H9 (cell line): ENCODE measurements at regions not wholly inside any gene's neighbourhood (a gene's known extent, or its start where the extent isn't known, plus 50 kb on each side); places are given as distances from the start of the nearest gene placed in this dataset.

ENCODE experiments used
- DNase-seq: peaks from one replicate; pipeline ENCODE4 v3.0.0-alpha.2; 2017
- H2AFZ ChIP-seq: one replicate; pipeline ENCODE4 v1.6.1; 2013; ENCODE audit warnings: mild to moderate bottlenecking, low read length, control low read depth, moderate library complexity
- H2AK5ac ChIP-seq: 2 replicates; pipeline ENCODE4 v1.6.1; 2013; ENCODE audit warnings: low read length, control low read depth, mixed read lengths; ENCODE audit not compliant: insufficient read length
- H2BK120ac ChIP-seq: one replicate; pipeline ENCODE4 v1.6.1; 2013; ENCODE audit warnings: low read depth, mild to moderate bottlenecking, low read length, control low read depth, inconsistent platforms; ENCODE audit not compliant: poor library complexity, severe bottlenecking
- H2BK12ac ChIP-seq: 2 replicates; pipeline ENCODE4 v1.6.1; 2013; ENCODE audit warnings: low read length, control low read depth, mixed read lengths, low read depth; ENCODE audit not compliant: insufficient read length
- H2BK15ac ChIP-seq: 2 replicates; pipeline ENCODE4 v1.6.1; 2013; ENCODE audit warnings: low read depth, low read length, control low read depth
- H2BK20ac ChIP-seq: one replicate; pipeline ENCODE4 v1.6.1; 2013; ENCODE audit warnings: low read depth, mild to moderate bottlenecking, low read length, control low read depth, inconsistent platforms; ENCODE audit not compliant: poor library complexity, severe bottlenecking
- H2BK5ac ChIP-seq: 2 replicates; pipeline ENCODE4 v1.6.1; 2013; ENCODE audit warnings: low read length, control low read depth, mixed read lengths; ENCODE audit not compliant: insufficient read length
- H3K14ac ChIP-seq: 2 replicates; pipeline ENCODE4 v1.6.1; 2013; ENCODE audit warnings: low read length, control low read depth; ENCODE audit not compliant: insufficient read depth
- H3K18ac ChIP-seq: 2 replicates; pipeline ENCODE4 v1.6.1; 2013; ENCODE audit warnings: low read depth, mild to moderate bottlenecking, mixed read lengths, low read length, control low read depth; ENCODE audit not compliant: insufficient read length
- H3K23ac ChIP-seq: 2 replicates; pipeline ENCODE4 v1.6.1; 2013; ENCODE audit warnings: low read length, control low read depth, mixed read lengths, low read depth; ENCODE audit not compliant: insufficient read length
- H3K23me2 ChIP-seq: 2 replicates; pipeline ENCODE4 v1.6.1; 2013; ENCODE audit warnings: low read depth, mild to moderate bottlenecking, mixed read lengths, low read length, control low read depth; ENCODE audit not compliant: insufficient read length, poor library complexity, severe bottlenecking
- H3K27ac ChIP-seq: 2 replicates; pipeline ENCODE4 v1.5.1; 2013; ENCODE audit warnings: low read length, control low read depth, mixed read lengths, low read depth; ENCODE audit not compliant: insufficient read length
- H3K27me3 ChIP-seq: 2 replicates; pipeline ENCODE4 v1.6.1; 2013; ENCODE audit warnings: low read length, control low read depth, inconsistent platforms; ENCODE audit not compliant: insufficient read depth
- H3K4ac ChIP-seq: 2 replicates; pipeline ENCODE4 v1.6.1; 2013; ENCODE audit warnings: low read depth, mild to moderate bottlenecking, control low read depth, inconsistent platforms, low read length, moderate library complexity
- H3K4me1 ChIP-seq: 2 replicates; pipeline ENCODE4 v1.6.1; 2013; ENCODE audit warnings: low read length, control low read depth, inconsistent platforms; ENCODE audit not compliant: insufficient read depth
- H3K4me2 ChIP-seq: 2 replicates; pipeline ENCODE4 v1.6.1; 2013; ENCODE audit warnings: low read length, control low read depth, mixed read lengths; ENCODE audit not compliant: insufficient read length, insufficient read depth
- H3K56ac ChIP-seq: 2 replicates; pipeline ENCODE4 v1.6.1; 2013; ENCODE audit warnings: low read depth, mild to moderate bottlenecking, mixed read lengths, low read length, control low read depth; ENCODE audit not compliant: insufficient read length
- H3K79me1 ChIP-seq: 2 replicates; pipeline ENCODE4 v1.6.1; 2013; ENCODE audit warnings: low read depth, mild to moderate bottlenecking, moderate library complexity, low read length, control low read depth, inconsistent platforms; ENCODE audit not compliant: insufficient read depth, poor library complexity, severe bottlenecking
- H3K79me2 ChIP-seq: 2 replicates; pipeline ENCODE4 v1.6.1; 2013; ENCODE audit warnings: low read length, control low read depth, inconsistent platforms; ENCODE audit not compliant: insufficient read depth
- H3K9ac ChIP-seq: 2 replicates; pipeline ENCODE4 v1.6.1; 2013; ENCODE audit warnings: low read length, control low read depth, mixed read lengths; ENCODE audit not compliant: insufficient read length; ENCODE audit errors: extremely low read depth
- H3K9me3 ChIP-seq: one replicate; pipeline ENCODE4 v1.6.1; 2013; ENCODE audit warnings: low read depth, low read length, inconsistent platforms; ENCODE audit not compliant: control insufficient read depth
- H3T11ph ChIP-seq: one replicate; pipeline ENCODE4 v1.6.1; 2013; ENCODE audit warnings: mild to moderate bottlenecking, low read length, control low read depth, inconsistent platforms
- H4K20me1 ChIP-seq: one replicate; pipeline ENCODE4 v1.6.1; 2013; ENCODE audit not compliant: control insufficient read depth, insufficient read length, insufficient read depth
- H4K5ac ChIP-seq: 2 replicates; pipeline ENCODE4 v1.6.1; 2013; ENCODE audit warnings: low read depth, mild to moderate bottlenecking, mixed read lengths, low read length, control low read depth; ENCODE audit not compliant: insufficient read length
- H4K8ac ChIP-seq: replicated peaks from 2 replicates; pipeline ENCODE4 v1.6.1; 2013; ENCODE audit warnings: low read length, control low read depth, mixed read lengths, low read depth; ENCODE audit not compliant: insufficient read length
- H4K91ac ChIP-seq: 2 replicates; pipeline ENCODE4 v1.6.1; 2013; ENCODE audit warnings: low read depth, mild to moderate bottlenecking, moderate library complexity, mixed read lengths, low read length, control low read depth; ENCODE audit not compliant: insufficient read length
- H3K27ac Mint-ChIP-seq, 3 experiments: 2 replicates in 2 of 3; 3 replicates in 1 of 3; pipeline ENCODE4 v1.8.0; 2020 to 2021; ENCODE audit warnings: mixed read lengths in 3 of 3, mild to moderate bottlenecking in 1 of 3, moderate library complexity in 1 of 3
- H3K27me3 Mint-ChIP-seq: 2 replicates; pipeline ENCODE4 v1.8.0; 2021; ENCODE audit warnings: low read depth, mild to moderate bottlenecking, moderate library complexity, mixed read lengths
- H3K36me3 Mint-ChIP-seq, 3 experiments: 2 replicates in 2 of 3; 3 replicates in 1 of 3; pipeline ENCODE4 v1.8.0; 2020 to 2021; ENCODE audit warnings: low read depth in 3 of 3, mixed read lengths in 3 of 3; ENCODE audit not compliant: insufficient read depth in 1 of 3
- H3K4me1 Mint-ChIP-seq, 2 experiments: 2 replicates each; pipeline ENCODE4 v1.8.0; 2020; ENCODE audit warnings: mixed read lengths in 2 of 2
- H3K4me3 Mint-ChIP-seq, 2 experiments: 2 replicates in 1 of 2; 3 replicates in 1 of 2; pipeline ENCODE4 v1.8.0; 2020 to 2021; ENCODE audit warnings: mild to moderate bottlenecking in 2 of 2, mixed read lengths in 2 of 2, moderate library complexity in 1 of 2
- H3K9me3 Mint-ChIP-seq, 2 experiments: 2 replicates in 1 of 2; 3 replicates in 1 of 2; pipeline ENCODE4 v1.8.0; 2020; ENCODE audit warnings: mild to moderate bottlenecking in 2 of 2, mixed read lengths in 2 of 2, moderate library complexity in 1 of 2
- WGBS: extraction: QIAGEN DNeasy Blood & Tissue Kit; methylation state at CpG from one replicate; pipeline ENCODE4 v1.1.7; 2013; ENCODE audit warnings: missing lambda C conversion rate, low lambda C conversion rate, mixed read lengths; ENCODE audit not compliant: insufficient read length; ENCODE audit errors: extremely low coverage; 5-methylcytosine and 5-hydroxymethylcytosine counted together
- TF ChIP-seq, protein P1 (sequence below): fragments of 200-600 bp; sonication (generic); conservative IDR thresholded peaks from 3 replicates; pipeline ENCODE4 v1.8.0; 2021; ENCODE audit warnings: antibody characterized with exemption, mild to moderate bottlenecking

DNA sequence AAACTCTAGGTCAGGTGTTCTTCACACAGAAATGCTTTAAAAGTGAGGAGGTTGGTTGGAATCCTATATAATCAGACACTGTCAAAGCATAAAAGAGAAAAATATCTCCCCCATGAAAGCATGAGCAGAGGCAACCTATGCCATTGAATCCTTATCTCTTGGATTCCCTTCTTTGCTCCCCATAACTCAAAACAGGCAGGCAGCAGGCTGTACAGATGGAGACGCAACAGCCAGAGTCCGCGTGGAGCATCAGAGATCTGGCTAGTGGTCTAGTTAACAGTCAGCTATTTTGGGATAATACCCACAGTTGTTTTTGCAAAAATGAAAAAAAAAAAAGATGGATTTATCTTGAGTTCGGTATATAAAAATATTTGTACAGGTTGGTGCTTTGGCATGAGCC lies 490.0 kb upstream of the TENM3 start:
- H3K27ac Mint-ChIP-seq, result no peak overlapping the region
- no peak overlapping the region for H3K4me3 Mint-ChIP-seq
- H3K27me3 Mint-ChIP-seq, result no peaks in the 10 kb centered on the region
- no peak overlapping the region for H3K9ac ChIP-seq
- no peak overlapping the region for H3K27ac ChIP-seq
- H3K4me2 ChIP-seq, result no peak overlapping the region
- H3K9me3 Mint-ChIP-seq, result no peaks in the 10 kb centered on the region
- no peak overlapping the region for H2BK5ac ChIP-seq
- no peak overlapping the region for H2BK12ac ChIP-seq
- H4K20me1 ChIP-seq, result no peaks in the 10 kb centered on the region
- H3T11ph ChIP-seq, result no peak overlapping the region
- H3K36me3 Mint-ChIP-seq, result no peaks in the 10 kb centered on the region
- H4K91ac ChIP-seq, result no peak overlapping the region
- no peaks in the 10 kb centered on the region for H3K9me3 ChIP-seq
- TF ChIP-seq, protein P1, sequence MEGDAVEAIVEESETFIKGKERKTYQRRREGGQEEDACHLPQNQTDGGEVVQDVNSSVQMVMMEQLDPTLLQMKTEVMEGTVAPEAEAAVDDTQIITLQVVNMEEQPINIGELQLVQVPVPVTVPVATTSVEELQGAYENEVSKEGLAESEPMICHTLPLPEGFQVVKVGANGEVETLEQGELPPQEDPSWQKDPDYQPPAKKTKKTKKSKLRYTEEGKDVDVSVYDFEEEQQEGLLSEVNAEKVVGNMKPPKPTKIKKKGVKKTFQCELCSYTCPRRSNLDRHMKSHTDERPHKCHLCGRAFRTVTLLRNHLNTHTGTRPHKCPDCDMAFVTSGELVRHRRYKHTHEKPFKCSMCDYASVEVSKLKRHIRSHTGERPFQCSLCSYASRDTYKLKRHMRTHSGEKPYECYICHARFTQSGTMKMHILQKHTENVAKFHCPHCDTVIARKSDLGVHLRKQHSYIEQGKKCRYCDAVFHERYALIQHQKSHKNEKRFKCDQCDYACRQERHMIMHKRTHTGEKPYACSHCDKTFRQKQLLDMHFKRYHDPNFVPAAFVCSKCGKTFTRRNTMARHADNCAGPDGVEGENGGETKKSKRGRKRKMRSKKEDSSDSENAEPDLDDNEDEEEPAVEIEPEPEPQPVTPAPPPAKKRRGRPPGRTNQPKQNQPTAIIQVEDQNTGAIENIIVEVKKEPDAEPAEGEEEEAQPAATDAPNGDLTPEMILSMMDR, result no peak
- H3K14ac ChIP-seq, result no peak overlapping the region
- H3K23ac ChIP-seq, result no peak overlapping the region
- peaks cover 7 to 17% of the 10 kb centered on the region in 2 experiments for H3K4me1 Mint-ChIP-seq
- DNase-seq, result no peak
- H3K79me2 ChIP-seq, result no peaks in the 10 kb centered on the region
- H2BK15ac ChIP-seq, result no peak overlapping the region
- H4K8ac ChIP-seq, result no peak overlapping the region
- H2AK5ac ChIP-seq, result no peak overlapping the region
- H3K79me1 ChIP-seq, result no peaks in the 10 kb centered on the region
- WGBS, result no CpG with 5 or more reads among the region's 4 CpGs
- H4K5ac ChIP-seq, result no peak overlapping the region
- no peak overlapping the region for H2BK120ac ChIP-seq
- H3K4ac ChIP-seq, result no peak overlapping the region
- H2BK20ac ChIP-seq, result no peak overlapping the region
- H3K18ac ChIP-seq, result no peak overlapping the region
- H3K23me2 ChIP-seq, result no peaks in the 10 kb centered on the region
- H2AFZ ChIP-seq, result no peak overlapping the region
- H3K4me1 ChIP-seq, result peaks cover 7% of the 10 kb centered on the region
- no peaks in the 10 kb centered on the region for H3K27me3 ChIP-seq
- no peak overlapping the region for H3K56ac ChIP-seq
